ENCODE measurements at regions not wholly inside any gene's neighbourhood (a gene's known extent, or its start where the extent isn't known, plus 50 kb on each side); places are given as distances from the start of the nearest gene placed in this dataset.

GRCh38 chr7:109259151-109259550 lies 689.5 kb downstream of the DNAJB9 start:
- no peak for ATAC-seq
- TF ChIP-seq SNAI2 (CRISPR knock-in tag; IDR thresholded peaks at IDR 0.05) (no peak), CSDC2 (CRISPR knock-in tag; IDR thresholded peaks at IDR 0.05) (no peak), ARNTL (CRISPR knock-in tag; IDR thresholded peaks at IDR 0.05; ENCODE audit: borderline replicate concordance, low read depth) (no peak), ZNF8 (CRISPR knock-in tag; IDR thresholded peaks at IDR 0.05) (no peak), ZNF565 (CRISPR knock-in tag; conservative IDR thresholded peaks at IDR 0.05; ENCODE audit: low read depth) (no peak), ISL1 (CRISPR knock-in tag; IDR thresholded peaks at IDR 0.05) (no peak), ZC3H10 (CRISPR knock-in tag; IDR thresholded peaks at IDR 0.05) (no peak), PATZ1 (CRISPR knock-in tag; IDR thresholded peaks at IDR 0.05; ENCODE audit: borderline replicate concordance) (no peak), RARB (CRISPR knock-in tag; IDR thresholded peaks at IDR 0.05) (no peak), ESRRG (CRISPR knock-in tag; IDR thresholded peaks at IDR 0.05) (no peak)

GRCh38 chr7:109261781-109262180 lies 692.1 kb downstream of the DNAJB9 start:
- TF ChIP-seq ZC3H10 (CRISPR knock-in tag; IDR thresholded peaks at IDR 0.05) (no peak), TCF4 (CRISPR knock-in tag; IDR thresholded peaks at IDR 0.05; ENCODE audit: borderline replicate concordance) (no peak), GLIS3 (CRISPR knock-in tag; IDR thresholded peaks at IDR 0.05) (no peak), TOX (CRISPR knock-in tag; IDR thresholded peaks at IDR 0.05; ENCODE audit: borderline replicate concordance) (no peak), PPARA (CRISPR knock-in tag; IDR thresholded peaks at IDR 0.05; ENCODE audit: borderline replicate concordance) (no peak), ZNF565 (CRISPR knock-in tag; conservative IDR thresholded peaks at IDR 0.05; ENCODE audit: low read depth) (no peak), CSRNP3 (CRISPR knock-in tag; IDR thresholded peaks at IDR 0.05) (no peak), ESRRG (CRISPR knock-in tag; IDR thresholded peaks at IDR 0.05) (no peak), BACH2 (CRISPR knock-in tag; IDR thresholded peaks at IDR 0.05; ENCODE audit: borderline replicate concordance) (no peak), CSDC2 (CRISPR knock-in tag; IDR thresholded peaks at IDR 0.05) (no peak), RARB (CRISPR knock-in tag; IDR thresholded peaks at IDR 0.05) (no peak), ZFP3 (CRISPR knock-in tag; IDR thresholded peaks at IDR 0.05) (no peak), SNAI2 (CRISPR knock-in tag; IDR thresholded peaks at IDR 0.05) (no peak), ZFP30 (CRISPR knock-in tag; IDR thresholded peaks at IDR 0.05) (no peak)
- TF ChIP-seq, protein P1, sequence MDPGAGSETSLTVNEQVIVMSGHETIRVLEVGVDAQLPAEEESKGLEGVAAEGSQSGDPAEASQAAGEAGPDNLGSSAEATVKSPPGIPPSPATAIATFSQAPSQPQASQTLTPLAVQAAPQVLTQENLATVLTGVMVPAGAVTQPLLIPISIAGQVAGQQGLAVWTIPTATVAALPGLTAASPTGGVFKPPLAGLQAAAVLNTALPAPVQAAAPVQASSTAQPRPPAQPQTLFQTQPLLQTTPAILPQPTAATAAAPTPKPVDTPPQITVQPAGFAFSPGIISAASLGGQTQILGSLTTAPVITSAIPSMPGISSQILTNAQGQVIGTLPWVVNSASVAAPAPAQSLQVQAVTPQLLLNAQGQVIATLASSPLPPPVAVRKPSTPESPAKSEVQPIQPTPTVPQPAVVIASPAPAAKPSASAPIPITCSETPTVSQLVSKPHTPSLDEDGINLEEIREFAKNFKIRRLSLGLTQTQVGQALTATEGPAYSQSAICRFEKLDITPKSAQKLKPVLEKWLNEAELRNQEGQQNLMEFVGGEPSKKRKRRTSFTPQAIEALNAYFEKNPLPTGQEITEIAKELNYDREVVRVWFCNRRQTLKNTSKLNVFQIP (CRISPR knock-in tag; IDR thresholded peaks at IDR 0.05; ENCODE audit: borderline replicate concordance, low read depth), result no peak
- TF ChIP-seq, protein P2, sequence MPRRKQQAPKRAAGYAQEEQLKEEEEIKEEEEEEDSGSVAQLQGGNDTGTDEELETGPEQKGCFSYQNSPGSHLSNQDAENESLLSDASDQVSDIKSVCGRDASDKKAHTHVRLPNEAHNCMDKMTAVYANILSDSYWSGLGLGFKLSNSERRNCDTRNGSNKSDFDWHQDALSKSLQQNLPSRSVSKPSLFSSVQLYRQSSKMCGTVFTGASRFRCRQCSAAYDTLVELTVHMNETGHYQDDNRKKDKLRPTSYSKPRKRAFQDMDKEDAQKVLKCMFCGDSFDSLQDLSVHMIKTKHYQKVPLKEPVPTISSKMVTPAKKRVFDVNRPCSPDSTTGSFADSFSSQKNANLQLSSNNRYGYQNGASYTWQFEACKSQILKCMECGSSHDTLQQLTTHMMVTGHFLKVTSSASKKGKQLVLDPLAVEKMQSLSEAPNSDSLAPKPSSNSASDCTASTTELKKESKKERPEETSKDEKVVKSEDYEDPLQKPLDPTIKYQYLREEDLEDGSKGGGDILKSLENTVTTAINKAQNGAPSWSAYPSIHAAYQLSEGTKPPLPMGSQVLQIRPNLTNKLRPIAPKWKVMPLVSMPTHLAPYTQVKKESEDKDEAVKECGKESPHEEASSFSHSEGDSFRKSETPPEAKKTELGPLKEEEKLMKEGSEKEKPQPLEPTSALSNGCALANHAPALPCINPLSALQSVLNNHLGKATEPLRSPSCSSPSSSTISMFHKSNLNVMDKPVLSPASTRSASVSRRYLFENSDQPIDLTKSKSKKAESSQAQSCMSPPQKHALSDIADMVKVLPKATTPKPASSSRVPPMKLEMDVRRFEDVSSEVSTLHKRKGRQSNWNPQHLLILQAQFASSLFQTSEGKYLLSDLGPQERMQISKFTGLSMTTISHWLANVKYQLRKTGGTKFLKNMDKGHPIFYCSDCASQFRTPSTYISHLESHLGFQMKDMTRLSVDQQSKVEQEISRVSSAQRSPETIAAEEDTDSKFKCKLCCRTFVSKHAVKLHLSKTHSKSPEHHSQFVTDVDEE (CRISPR knock-in tag; IDR thresholded peaks at IDR 0.05), result no peak
- ATAC-seq, result no peak

GRCh38 chr7:109266610-109267009 lies 696.9 kb downstream of the DNAJB9 start:
- ATAC-seq, result no peak
- TF ChIP-seq PPARA (CRISPR knock-in tag; IDR thresholded peaks at IDR 0.05; ENCODE audit: borderline replicate concordance) (no peak), BACH2 (CRISPR knock-in tag; IDR thresholded peaks at IDR 0.05; ENCODE audit: borderline replicate concordance) (no peak), SNAI2 (CRISPR knock-in tag; IDR thresholded peaks at IDR 0.05) (no peak), GLIS3 (CRISPR knock-in tag; IDR thresholded peaks at IDR 0.05) (no peak), CSDC2 (CRISPR knock-in tag; IDR thresholded peaks at IDR 0.05) (no peak), RARB (CRISPR knock-in tag; IDR thresholded peaks at IDR 0.05) (no peak)
- TF ChIP-seq, protein P1 (CRISPR knock-in tag; IDR thresholded peaks at IDR 0.05; ENCODE audit: borderline replicate concordance, low read depth), result no peak

Data from SK-N-SH treated with all-trans-retinoic acid at 6 μM for 48 hours (cell line).